Stomach (tissue), 8 donors: ENCODE measurements at regions not wholly inside any gene's neighbourhood (a gene's known extent, or its start where the extent isn't known, plus 50 kb on each side); places are given as distances from the start of the nearest gene placed in this dataset.

Experiments used
- DNase-seq, 2 donors: peaks; one replicate each; pipeline versions ENCODE4 v3.0.0 to v3.0.0-alpha.2; 2013 to 2019
- H3K27ac ChIP-seq, 5 donors: fragments of 200-600 bp in 4 of 5; sonication (generic) in 4 of 5; one replicate each; pipeline ENCODE4 v1.5.1; 2013 to 2019; ENCODE audit warnings: mild to moderate bottlenecking in 1 of 5, moderate library complexity in 1 of 5
- H3K27me3 ChIP-seq, 3 donors: fragments of 200-600 bp; sonication (generic); one replicate each; pipeline ENCODE4 v1.5.1; 2017 to 2019; ENCODE audit warnings: mixed run types in 1 of 3
- H3K36me3 ChIP-seq, 4 donors: fragments of 200-600 bp; sonication (generic); 1 replicate in 3 of 4; 2 replicates in 1 of 4; pipeline ENCODE4 v1.5.1; 2016 to 2019
- H3K4me1 ChIP-seq, 4 donors: fragments of 200-600 bp; sonication (generic); one replicate each; pipeline ENCODE4 v1.5.1; 2016 to 2019
- H3K4me3 ChIP-seq, 4 donors: fragments of 200-600 bp; sonication (generic) in 3 of 4; one replicate each; pipeline ENCODE4 v1.5.1; 2016 to 2019; ENCODE audit warnings: mild to moderate bottlenecking in 1 of 4
- H3K9me3 ChIP-seq, 4 donors: fragments of 200-600 bp; sonication (generic); one replicate each; pipeline ENCODE4 v1.5.1; 2016 to 2019
- EP300 ChIP-seq: sonication (generic); formaldehyde crosslinking; IDR thresholded peaks from one replicate; pipeline ENCODE4 v1.6.1; 2017; ENCODE audit warnings: antibody characterized with exemption
- POLR2A ChIP-seq, 4 donors: fragments of 450-650 bp; IDR thresholded peaks; one replicate each; pipeline ENCODE4 v1.6.1; 2016; ENCODE audit warnings: antibody characterized with exemption in 4 of 4, control low read depth in 2 of 4, mild to moderate bottlenecking in 1 of 4, moderate library complexity in 1 of 4
- POLR2AphosphoS5 ChIP-seq, 3 donors: sonication (generic); formaldehyde crosslinking; IDR thresholded peaks; one replicate each; pipeline ENCODE4 v1.6.1; 2016; ENCODE audit warnings: antibody characterized with exemption in 3 of 3
- WGBS, 5 donors: extraction: QIAGEN DNeasy Blood & Tissue Kit in 3 of 5; methylation state at CpG; one replicate each; pipeline versions ENCODE4 v1.1.5 to v1.1.7; 2013 to 2018; 5-methylcytosine and 5-hydroxymethylcytosine counted together
- intact Hi-C: fragments of 100-400 bp; cut with DNase I; formaldehyde crosslinking; loops from one replicate; pipeline ENCODE4 v1.15.1; 2023; ENCODE audit warnings: low total_unique reads
- TF ChIP-seq, protein P1 (sequence below), 7 experiments: fragments of 450-650 bp in 4 of 7; fragments of 200-600 bp in 3 of 7; sonication (generic) in 3 of 7; IDR thresholded peaks; one replicate each; pipeline ENCODE4 v1.5.1; 2016 to 2019; ENCODE audit warnings: antibody characterized with exemption in 7 of 7, control low read depth in 2 of 7, mild to moderate bottlenecking in 1 of 7
- donor health status: healthy with polysubstance abuse.
- donor health status: Bipolar disorder and iron deficiency.
- donor health status: healthy.

DNA sequence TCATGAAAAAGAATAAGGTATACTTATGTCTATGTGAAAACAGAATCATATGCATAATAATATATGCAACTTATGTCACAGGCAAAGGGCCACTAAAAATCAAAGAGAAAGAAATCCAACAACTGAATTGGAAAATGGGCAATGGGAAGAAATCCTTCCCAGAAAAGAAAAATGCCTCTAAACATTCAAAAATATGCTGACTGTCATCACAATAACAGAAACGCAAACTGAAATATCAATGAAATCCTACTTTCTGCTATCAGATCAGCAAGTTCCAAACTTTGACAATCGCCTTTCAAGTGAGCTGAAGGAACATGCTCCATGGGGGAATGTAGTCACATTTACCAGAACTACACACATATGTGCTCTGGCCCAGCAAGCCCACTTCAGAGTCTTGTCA lies 99.4 kb upstream of the KLF13 start:
- no peak overlapping the region for H3K4me3 ChIP-seq
- 60 to 78% (median 65%) methylated on average over 2 of the region's 2 CpGs for WGBS, 5 donors
- no peaks in the 10 kb centered on the region for H3K27me3 ChIP-seq
- no peaks in the 10 kb centered on the region for H3K9me3 ChIP-seq
- no peaks in the 10 kb centered on the region for H3K36me3 ChIP-seq
- intact Hi-C loops, result no loop called here
- H3K27ac ChIP-seq, result no peak overlapping the region
- peaks cover 18 to 46% (median 37%) of the 10 kb centered on the region in 4 donors for H3K4me1 ChIP-seq
- TF ChIP-seq POLR2A (IDR thresholded peaks at IDR 0.05) (no peak), POLR2AphosphoS5 (IDR thresholded peaks at IDR 0.05) (no peak), EP300 (no peak)
- TF ChIP-seq, protein P1, sequence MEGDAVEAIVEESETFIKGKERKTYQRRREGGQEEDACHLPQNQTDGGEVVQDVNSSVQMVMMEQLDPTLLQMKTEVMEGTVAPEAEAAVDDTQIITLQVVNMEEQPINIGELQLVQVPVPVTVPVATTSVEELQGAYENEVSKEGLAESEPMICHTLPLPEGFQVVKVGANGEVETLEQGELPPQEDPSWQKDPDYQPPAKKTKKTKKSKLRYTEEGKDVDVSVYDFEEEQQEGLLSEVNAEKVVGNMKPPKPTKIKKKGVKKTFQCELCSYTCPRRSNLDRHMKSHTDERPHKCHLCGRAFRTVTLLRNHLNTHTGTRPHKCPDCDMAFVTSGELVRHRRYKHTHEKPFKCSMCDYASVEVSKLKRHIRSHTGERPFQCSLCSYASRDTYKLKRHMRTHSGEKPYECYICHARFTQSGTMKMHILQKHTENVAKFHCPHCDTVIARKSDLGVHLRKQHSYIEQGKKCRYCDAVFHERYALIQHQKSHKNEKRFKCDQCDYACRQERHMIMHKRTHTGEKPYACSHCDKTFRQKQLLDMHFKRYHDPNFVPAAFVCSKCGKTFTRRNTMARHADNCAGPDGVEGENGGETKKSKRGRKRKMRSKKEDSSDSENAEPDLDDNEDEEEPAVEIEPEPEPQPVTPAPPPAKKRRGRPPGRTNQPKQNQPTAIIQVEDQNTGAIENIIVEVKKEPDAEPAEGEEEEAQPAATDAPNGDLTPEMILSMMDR (IDR thresholded peaks at IDR 0.05), result no peak
- DNase-seq, result no peak

DNA sequence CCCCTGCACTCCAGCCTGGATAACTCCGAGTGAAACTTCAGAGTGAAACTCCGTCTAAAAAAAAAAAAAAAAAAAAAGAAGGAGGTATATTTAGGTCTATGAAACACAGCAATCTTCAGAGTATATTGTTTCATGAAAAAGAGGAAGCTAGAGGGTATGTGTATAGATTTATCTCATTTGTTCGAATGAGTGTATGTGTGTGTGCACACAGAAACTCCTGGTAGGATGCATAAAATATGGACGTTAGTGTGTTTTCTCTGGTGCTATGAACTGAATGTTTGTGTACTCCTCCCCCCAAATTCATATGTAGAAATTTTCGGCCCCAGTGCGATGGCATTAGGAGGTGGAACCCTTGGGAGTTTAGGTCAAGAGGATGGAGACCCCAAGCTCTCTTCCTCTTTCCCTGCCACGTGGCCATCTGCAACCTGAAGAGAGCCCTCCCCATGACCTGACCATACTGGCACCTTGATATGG lies 98.6 kb upstream of the KLF13 start:
- peak overlapping the region; percentile 9 to 44 (median 30) for H3K4me3 ChIP-seq
- H3K27ac ChIP-seq, result peak overlapping the region in 3 of 5 donors; percentile 74 to 82 (median 82)
- TF ChIP-seq POLR2A (IDR thresholded peaks at IDR 0.05), result no peak
- TF ChIP-seq EP300, result no peak
- no peak for TF ChIP-seq POLR2AphosphoS5 (IDR thresholded peaks at IDR 0.05)
- TF ChIP-seq, protein P1 (IDR thresholded peaks at IDR 0.05), result no peak
- intact Hi-C loops, result no loop called here
- H3K9me3 ChIP-seq, result no peaks in the 10 kb centered on the region
- peaks cover 13 to 37% (median 31%) of the 10 kb centered on the region in 4 donors for H3K4me1 ChIP-seq
- WGBS, 5 donors, result 37 to 63% (median 47%) methylated on average over 7 of the region's 7 CpGs
- H3K36me3 ChIP-seq, result no peaks in the 10 kb centered on the region
- H3K27me3 ChIP-seq, result no peaks in the 10 kb centered on the region
- no peak for DNase-seq

DNA sequence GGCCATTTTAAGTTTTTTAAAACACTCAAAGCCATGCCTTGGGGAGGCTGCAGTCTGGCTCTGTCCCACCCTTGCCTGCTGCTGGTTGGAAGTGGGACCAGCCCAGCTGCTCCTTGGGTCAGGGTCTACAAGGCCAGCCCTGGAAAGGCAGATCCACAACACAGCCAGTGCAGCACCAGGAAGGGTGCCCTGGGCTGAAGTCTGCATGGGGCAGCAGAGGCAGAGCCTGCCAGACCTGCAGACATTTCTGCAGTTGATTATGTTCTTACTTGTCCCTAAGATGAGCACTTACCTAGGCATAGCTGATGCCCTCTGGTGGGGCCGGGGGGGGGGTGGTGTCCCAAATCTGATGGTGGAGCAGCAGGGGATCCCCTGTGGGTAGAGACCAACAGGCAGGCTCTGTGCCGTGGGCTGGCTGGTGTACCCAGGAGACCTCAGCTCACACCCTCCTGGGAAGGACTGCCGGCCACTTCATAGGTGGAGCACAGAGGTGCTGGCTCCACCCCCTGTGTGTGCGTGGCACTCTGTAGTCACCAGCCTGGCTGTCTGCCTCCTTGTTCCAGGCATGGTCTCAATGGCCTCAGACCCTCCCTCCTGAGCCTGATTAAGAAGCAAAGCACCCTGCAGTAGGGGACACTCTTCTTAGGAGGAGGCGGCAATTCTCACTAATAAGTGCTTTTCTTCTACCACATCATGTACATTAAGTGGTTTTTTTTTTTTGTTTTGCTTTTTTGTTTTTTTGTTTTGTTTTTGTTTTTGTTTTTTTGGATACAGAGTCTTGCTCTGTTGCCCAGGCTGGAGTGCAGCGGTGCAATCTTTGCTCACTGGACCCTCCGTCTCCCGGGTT lies 97.4 kb upstream of the KLF13 start:
- intact Hi-C loops, result no loop called here
- H3K9me3 ChIP-seq, result no peaks in the 10 kb centered on the region
- DNase-seq, result peak; percentile 85 to 88
- no peaks in the 10 kb centered on the region for H3K27me3 ChIP-seq
- H3K27ac ChIP-seq, result peak overlapping the region; percentile 74 to 91 (median 82)
- WGBS, 5 donors, result 44 to 64% (median 55%) methylated on average over 7 to 8 of the region's 8 CpGs
- no peaks in the 10 kb centered on the region for H3K36me3 ChIP-seq
- peaks cover 2 to 26% (median 20%) of the 10 kb centered on the region in 4 donors for H3K4me1 ChIP-seq
- H3K4me3 ChIP-seq, result peak overlapping the region; percentile 9 to 44 (median 30)
- TF ChIP-seq POLR2A (IDR thresholded peaks at IDR 0.05) (peak in 2 of 4 donors; percentile 50 to 63), POLR2AphosphoS5 (IDR thresholded peaks at IDR 0.05) (peak in 2 of 3 donors; percentile 88 to 92)
- TF ChIP-seq, protein P1 (IDR thresholded peaks at IDR 0.05), result no peak

DNA sequence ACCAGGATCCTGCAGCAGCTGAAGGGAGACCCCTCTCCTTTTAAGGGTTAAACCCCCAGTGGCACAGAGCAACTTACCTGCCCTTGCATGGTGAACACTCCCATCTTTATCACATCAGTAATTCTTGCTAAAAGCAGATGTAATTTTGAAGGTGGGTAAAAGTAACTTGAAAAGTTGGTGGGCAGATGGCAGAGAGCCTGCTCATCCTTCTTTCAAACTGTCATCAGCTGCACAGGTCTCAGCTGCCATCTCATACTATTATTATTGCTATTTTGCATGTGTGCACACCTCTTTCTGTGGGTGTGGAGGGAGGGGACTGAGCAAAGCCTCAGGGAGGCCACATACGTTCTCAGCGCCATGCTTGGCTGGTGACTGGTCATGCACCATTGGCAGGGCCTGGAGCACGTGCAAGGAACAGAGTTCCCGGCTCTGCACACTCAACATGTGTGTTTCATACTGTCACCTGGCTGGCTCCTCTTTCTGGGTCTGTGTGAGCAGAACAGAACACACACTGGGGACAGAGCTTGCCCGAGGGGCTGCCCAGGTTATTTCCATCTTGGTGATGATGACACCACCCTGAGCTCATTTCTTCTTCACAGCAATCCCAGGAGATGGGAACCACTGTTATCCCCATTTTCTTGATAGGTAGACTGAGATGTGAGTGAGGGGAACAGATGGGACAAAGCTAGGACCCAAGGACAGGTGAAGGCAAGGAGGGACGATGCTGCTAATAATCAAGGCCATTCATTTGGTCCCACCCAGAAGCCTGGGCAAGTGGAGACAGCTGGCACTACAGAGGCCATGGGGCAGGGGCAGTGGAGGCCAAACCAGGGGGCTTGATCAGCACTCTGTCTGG lies 95.8 kb upstream of the KLF13 start:
- Histone ChIP-seq H3K36me3 (no peaks in the 10 kb centered on the region), H3K4me3 (no peak overlapping the region), H3K27ac (no peak overlapping the region), H3K4me1 (peaks cover 4 to 25% (median 11%) of the 10 kb centered on the region in 4 donors), H3K27me3 (no peaks in the 10 kb centered on the region), H3K9me3 (no peaks in the 10 kb centered on the region)
- WGBS, 5 donors, result 85 to 95% (median 93%) methylated on average over 6 of the region's 6 CpGs
- DNase-seq, result peak in 1 of 2 donors; percentile 32
- intact Hi-C loops, result no loop called here
- TF ChIP-seq POLR2A (IDR thresholded peaks at IDR 0.05), result no peak
- no peak for TF ChIP-seq POLR2AphosphoS5 (IDR thresholded peaks at IDR 0.05)
- no peak for TF ChIP-seq EP300
- TF ChIP-seq, protein P1 (IDR thresholded peaks at IDR 0.05), result no peak
